ENCODE measurements at regions not wholly inside any gene's neighbourhood (a gene's known extent, or its start where the extent isn't known, plus 50 kb on each side); places are given as distances from the start of the nearest gene placed in this dataset.
"Not testable (repeated sequence)": the region's sequence is repeated elsewhere in the genome, so short reads cannot be mapped to it uniquely, and the experiment has no call there.

- Mint-ChIP-seq H3K27me3 (ENCODE audit: low read depth) (no peaks in the 10 kb centered on the region), H3K9me3 (no peaks in the 10 kb centered on the region), H3K27ac (no peak overlapping the region), H3K36me3 (ENCODE audit: low read depth) (peaks cover 3% of the 10 kb centered on the region), H3K4me3 (no peak overlapping the region), H3K4me1 (peaks cover under 1% of the 10 kb centered on the region)
- TF ChIP-seq CTCF (IDR thresholded peaks at IDR 0.05; ENCODE audit: unreplicated experiment in 3 of 3), result no peak
These were observed 126.8 kb upstream of the BEND6 start for GRCh38 chr6:56827908-56828649.

- H3K9me3 Mint-ChIP-seq; H3K4me1 Mint-ChIP-seq; H3K27me3 Mint-ChIP-seq (ENCODE audit: low read depth); H3K36me3 Mint-ChIP-seq (ENCODE audit: low read depth); H3K27ac Mint-ChIP-seq; H3K4me3 Mint-ChIP-seq: not testable (repeated sequence)
These were observed 130.5 kb upstream of the BEND6 start for GRCh38 chr6:56824431-56824830.

- Mint-ChIP-seq H3K4me3 (no peak overlapping the region), H3K27me3 (ENCODE audit: low read depth) (no peaks in the 10 kb centered on the region), H3K27ac (no peak overlapping the region), H3K9me3 (no peaks in the 10 kb centered on the region), H3K36me3 (ENCODE audit: low read depth) (peaks cover 3% of the 10 kb centered on the region), H3K4me1 (peaks cover 12% of the 10 kb centered on the region)
- no peak for TF ChIP-seq CTCF (IDR thresholded peaks at IDR 0.05; ENCODE audit: unreplicated experiment in 3 of 3)
These were observed 133.9 kb upstream of the BEND6 start for GRCh38 chr6:56821005-56821432.

GRCh38 chr6:56820060-56820459 is 134.8 kb upstream of the BEND6 start:
- no peaks in the 10 kb centered on the region for H3K27me3 Mint-ChIP-seq (ENCODE audit: low read depth)
- no peaks in the 10 kb centered on the region for H3K9me3 Mint-ChIP-seq
- no peak overlapping the region for H3K4me3 Mint-ChIP-seq
- H3K27ac Mint-ChIP-seq, result no peak overlapping the region
- TF ChIP-seq CTCF (IDR thresholded peaks at IDR 0.05; ENCODE audit: unreplicated experiment in 3 of 3), result no peak
- peaks cover 21% of the 10 kb centered on the region for H3K4me1 Mint-ChIP-seq
- no peaks in the 10 kb centered on the region for H3K36me3 Mint-ChIP-seq (ENCODE audit: low read depth)

GRCh38 chr6:56819604-56820003 is 135.3 kb upstream of the BEND6 start:
- Mint-ChIP-seq H3K27me3 (ENCODE audit: low read depth) (no peaks in the 10 kb centered on the region), H3K36me3 (ENCODE audit: low read depth) (no peaks in the 10 kb centered on the region), H3K4me3 (no peak overlapping the region), H3K9me3 (no peaks in the 10 kb centered on the region), H3K27ac (no peak overlapping the region), H3K4me1 (peaks cover 25% of the 10 kb centered on the region)
- TF ChIP-seq CTCF (IDR thresholded peaks at IDR 0.05; ENCODE audit: unreplicated experiment in 3 of 3), result no peak

GRCh38 chr6:56816370-56816769 is 138.5 kb upstream of the BEND6 start:
- TF ChIP-seq CTCF (IDR thresholded peaks at IDR 0.05; ENCODE audit: unreplicated experiment in 3 of 3), result no peak

More at GRCh38 chr6:56816370-56816769, 138.5 kb upstream of the BEND6 start:
- Mint-ChIP-seq H3K4me1 (peaks cover 29% of the 10 kb centered on the region), H3K27ac (peak overlapping the region in 1 of 3 experiments; percentile 14), H3K27me3 (ENCODE audit: low read depth) (no peaks in the 10 kb centered on the region), H3K36me3 (ENCODE audit: low read depth) (no peaks in the 10 kb centered on the region), H3K4me3 (no peak overlapping the region), H3K9me3 (no peaks in the 10 kb centered on the region)
